Fibroblast of lung (primary cell): ENCODE measurements at regions not wholly inside any gene's neighbourhood (a gene's known extent, or its start where the extent isn't known, plus 50 kb on each side); places are given as distances from the start of the nearest gene placed in this dataset.

Experiments used
- EZH2 ChIP-seq: IDR thresholded peaks from 2 replicates; pipeline ENCODE4 v1.5.1; 2012; ENCODE audit warnings: low read length, control low read depth, mild to moderate bottlenecking; ENCODE audit errors: missing control alignments
- TF ChIP-seq, protein P1 (sequence below), 2 donors: IDR thresholded peaks in 1 of 2; conservative IDR thresholded peaks in 1 of 2; 1 replicate in 1 of 2; 2 replicates in 1 of 2; pipeline ENCODE4 v1.5.1; 2011 to 2012; ENCODE audit warnings: low read length in 2 of 2, control low read depth in 1 of 2, inconsistent platforms in 1 of 2, low read depth in 1 of 2, mild to moderate bottlenecking in 1 of 2

DNA sequence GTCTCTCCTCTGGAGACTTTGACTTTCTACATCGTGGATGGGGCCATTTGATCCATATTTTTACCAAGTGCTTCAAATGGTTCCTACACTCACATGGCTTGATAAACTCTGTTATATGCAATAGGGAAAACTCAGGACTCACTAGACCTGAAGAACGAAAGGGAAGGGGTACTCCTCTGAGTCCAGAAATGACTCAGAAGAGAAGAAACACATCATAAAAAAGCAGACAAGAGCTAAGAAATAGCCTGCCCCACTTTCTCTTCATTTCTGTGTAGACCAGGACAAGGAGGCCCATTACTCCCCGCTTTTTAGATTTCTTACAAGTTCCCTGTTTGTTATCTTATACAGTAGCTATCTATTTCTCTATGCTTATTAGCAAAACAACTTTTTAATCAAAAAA, 369.8 kb upstream of the ARID1B start:
- TF ChIP-seq, protein P1, sequence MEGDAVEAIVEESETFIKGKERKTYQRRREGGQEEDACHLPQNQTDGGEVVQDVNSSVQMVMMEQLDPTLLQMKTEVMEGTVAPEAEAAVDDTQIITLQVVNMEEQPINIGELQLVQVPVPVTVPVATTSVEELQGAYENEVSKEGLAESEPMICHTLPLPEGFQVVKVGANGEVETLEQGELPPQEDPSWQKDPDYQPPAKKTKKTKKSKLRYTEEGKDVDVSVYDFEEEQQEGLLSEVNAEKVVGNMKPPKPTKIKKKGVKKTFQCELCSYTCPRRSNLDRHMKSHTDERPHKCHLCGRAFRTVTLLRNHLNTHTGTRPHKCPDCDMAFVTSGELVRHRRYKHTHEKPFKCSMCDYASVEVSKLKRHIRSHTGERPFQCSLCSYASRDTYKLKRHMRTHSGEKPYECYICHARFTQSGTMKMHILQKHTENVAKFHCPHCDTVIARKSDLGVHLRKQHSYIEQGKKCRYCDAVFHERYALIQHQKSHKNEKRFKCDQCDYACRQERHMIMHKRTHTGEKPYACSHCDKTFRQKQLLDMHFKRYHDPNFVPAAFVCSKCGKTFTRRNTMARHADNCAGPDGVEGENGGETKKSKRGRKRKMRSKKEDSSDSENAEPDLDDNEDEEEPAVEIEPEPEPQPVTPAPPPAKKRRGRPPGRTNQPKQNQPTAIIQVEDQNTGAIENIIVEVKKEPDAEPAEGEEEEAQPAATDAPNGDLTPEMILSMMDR (conservative IDR thresholded peaks at IDR 0.05 in 1 of 2, IDR thresholded peaks at IDR 0.05 in 1 of 2; ENCODE audit: low read depth in 1 of 2, low read length in 2 of 2) = no peak
- no peak for TF ChIP-seq EZH2
